ENCODE measurements at regions not wholly inside any gene's neighbourhood (a gene's known extent, or its start where the extent isn't known, plus 50 kb on each side); places are given as distances from the start of the nearest gene placed in this dataset.

- TF ChIP-seq CTCF (IDR thresholded peaks at IDR 0.05; ENCODE audit: insufficient read depth, low read depth, low read length), result no peak
- no peak for TF ChIP-seq EZH2 (IDR thresholded peaks at IDR 0.05; ENCODE audit: insufficient read depth, low read length)
Measured at GRCh38 chr2:144745424-144745823, 225.5 kb upstream of the ZEB2 start.

Measured in astrocyte (in vitro differentiated cells and primary cell).